ENCODE measurements at regions not wholly inside any gene's neighbourhood (a gene's known extent, or its start where the extent isn't known, plus 50 kb on each side); places are given as distances from the start of the nearest gene placed in this dataset.
A peak's percentile ranks its signal among the peaks of the same experiment; 100 is the strongest.

- no peaks in the 10 kb centered on the region for H3K36me3 ChIP-seq (ENCODE audit: control insufficient read depth, insufficient read depth, low read length, severe bottlenecking)
- H3K4me3 ChIP-seq (ENCODE audit: low read length), result no peak overlapping the region
- H3K9ac ChIP-seq (ENCODE audit: low read length), result no peak overlapping the region
- peaks cover 17% of the 10 kb centered on the region for H3K4me1 ChIP-seq (ENCODE audit: control insufficient read depth, insufficient read depth, low read length)
- H3K27me3 ChIP-seq (replicated peaks; ENCODE audit: control insufficient read depth, insufficient read depth, low read length), result no peaks in the 10 kb centered on the region
- DNase-seq (ENCODE audit: low read depth), result no peak
- no peaks in the 10 kb centered on the region for H3K9me3 ChIP-seq (ENCODE audit: control insufficient read depth, low read length)
These were observed 133.9 kb upstream of the UBASH3B start for GRCh38 chr11:122521626-122522025.

GRCh38 chr11:122517403-122518379, 137.8 kb upstream of the UBASH3B start:
- Histone ChIP-seq H3K36me3 (ENCODE audit: control insufficient read depth, insufficient read depth, low read length, severe bottlenecking) (no peaks in the 10 kb centered on the region), H3K9ac (ENCODE audit: low read length) (no peak overlapping the region), H3K4me1 (ENCODE audit: control insufficient read depth, insufficient read depth, low read length) (peaks cover 14% of the 10 kb centered on the region), H3K9me3 (ENCODE audit: control insufficient read depth, low read length) (no peaks in the 10 kb centered on the region), H3K27me3 (replicated peaks; ENCODE audit: control insufficient read depth, insufficient read depth, low read length) (peaks cover 3% of the 10 kb centered on the region), H3K4me3 (ENCODE audit: low read length) (no peak overlapping the region)
- DNase-seq (ENCODE audit: low read depth), result peak; percentile 51

GRCh38 chr11:122516686-122517085, 138.8 kb upstream of the UBASH3B start:
- H3K9me3 ChIP-seq (ENCODE audit: control insufficient read depth, low read length), result no peaks in the 10 kb centered on the region
- peak; percentile 16 for DNase-seq (ENCODE audit: low read depth)
- H3K9ac ChIP-seq (ENCODE audit: low read length), result no peak overlapping the region
- H3K27me3 ChIP-seq (replicated peaks; ENCODE audit: control insufficient read depth, insufficient read depth, low read length), result peaks cover 3% of the 10 kb centered on the region
- no peak overlapping the region for H3K4me3 ChIP-seq (ENCODE audit: low read length)
- H3K36me3 ChIP-seq (ENCODE audit: control insufficient read depth, insufficient read depth, low read length, severe bottlenecking), result no peaks in the 10 kb centered on the region
- peaks cover 14% of the 10 kb centered on the region for H3K4me1 ChIP-seq (ENCODE audit: control insufficient read depth, insufficient read depth, low read length)

DNA sequence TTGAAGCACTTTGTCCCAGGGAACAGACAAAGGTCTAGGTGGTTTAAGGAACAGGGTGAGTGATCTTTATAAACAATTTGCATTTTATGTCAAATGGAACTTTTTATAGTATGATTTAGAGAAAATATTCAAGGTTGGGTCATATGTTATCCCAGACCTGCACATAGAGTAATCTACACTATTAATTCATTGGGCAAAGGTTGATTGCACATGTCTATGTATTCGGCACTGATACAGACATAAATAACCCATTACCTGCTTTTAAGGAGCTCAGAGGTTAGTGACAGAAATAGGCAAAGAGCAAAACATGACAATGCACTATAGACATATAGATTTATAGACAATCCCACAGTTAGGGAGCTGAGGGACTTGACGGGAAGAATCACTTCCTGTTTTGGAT, 141.5 kb upstream of the UBASH3B start:
- DNase-seq (ENCODE audit: low read depth), result no peak
- H3K36me3 ChIP-seq (ENCODE audit: control insufficient read depth, insufficient read depth, low read length, severe bottlenecking), result no peaks in the 10 kb centered on the region
- H3K4me3 ChIP-seq (ENCODE audit: low read length), result no peak overlapping the region
- H3K27me3 ChIP-seq (replicated peaks; ENCODE audit: control insufficient read depth, insufficient read depth, low read length), result peaks cover 3% of the 10 kb centered on the region
- no peak overlapping the region for H3K9ac ChIP-seq (ENCODE audit: low read length)
- H3K4me1 ChIP-seq (ENCODE audit: control insufficient read depth, insufficient read depth, low read length), result peaks cover 14% of the 10 kb centered on the region
- no peaks in the 10 kb centered on the region for H3K9me3 ChIP-seq (ENCODE audit: control insufficient read depth, low read length)

GRCh38 chr11:122513328-122513727, 142.2 kb upstream of the UBASH3B start:
- peaks cover 14% of the 10 kb centered on the region for H3K4me1 ChIP-seq (ENCODE audit: control insufficient read depth, insufficient read depth, low read length)
- H3K9me3 ChIP-seq (ENCODE audit: control insufficient read depth, low read length), result no peaks in the 10 kb centered on the region
- peaks cover 3% of the 10 kb centered on the region for H3K27me3 ChIP-seq (replicated peaks; ENCODE audit: control insufficient read depth, insufficient read depth, low read length)
- H3K4me3 ChIP-seq (ENCODE audit: low read length), result no peak overlapping the region
- H3K36me3 ChIP-seq (ENCODE audit: control insufficient read depth, insufficient read depth, low read length, severe bottlenecking), result no peaks in the 10 kb centered on the region
- no peak for DNase-seq (ENCODE audit: low read depth)
- H3K9ac ChIP-seq (ENCODE audit: low read length), result no peak overlapping the region

DNA sequence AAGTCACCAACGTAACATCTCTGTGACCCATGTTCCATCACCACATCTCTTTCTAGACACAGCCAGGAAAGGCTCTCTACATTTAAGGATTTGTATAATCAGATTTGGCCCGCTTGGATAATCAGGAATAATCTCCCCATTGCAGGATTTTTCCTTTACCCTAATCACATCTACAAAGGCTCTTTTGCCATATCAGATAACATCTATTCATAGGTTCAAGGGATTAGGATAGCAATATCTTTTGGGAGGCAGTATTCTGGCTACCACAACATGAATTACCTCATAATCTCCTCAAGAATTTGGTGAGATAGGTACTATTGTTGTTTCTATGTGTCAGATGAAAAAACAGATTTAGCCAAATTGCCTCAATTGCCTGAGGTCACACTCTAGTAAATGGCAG, 142.8 kb upstream of the UBASH3B start:
- peaks cover 11% of the 10 kb centered on the region for H3K4me1 ChIP-seq (ENCODE audit: control insufficient read depth, insufficient read depth, low read length)
- DNase-seq (ENCODE audit: low read depth), result no peak
- H3K9me3 ChIP-seq (ENCODE audit: control insufficient read depth, low read length), result no peaks in the 10 kb centered on the region
- H3K4me3 ChIP-seq (ENCODE audit: low read length), result no peak overlapping the region
- H3K27me3 ChIP-seq (replicated peaks; ENCODE audit: control insufficient read depth, insufficient read depth, low read length), result peaks cover 3% of the 10 kb centered on the region
- H3K36me3 ChIP-seq (ENCODE audit: control insufficient read depth, insufficient read depth, low read length, severe bottlenecking), result no peaks in the 10 kb centered on the region
- H3K9ac ChIP-seq (ENCODE audit: low read length), result no peak overlapping the region

DNA sequence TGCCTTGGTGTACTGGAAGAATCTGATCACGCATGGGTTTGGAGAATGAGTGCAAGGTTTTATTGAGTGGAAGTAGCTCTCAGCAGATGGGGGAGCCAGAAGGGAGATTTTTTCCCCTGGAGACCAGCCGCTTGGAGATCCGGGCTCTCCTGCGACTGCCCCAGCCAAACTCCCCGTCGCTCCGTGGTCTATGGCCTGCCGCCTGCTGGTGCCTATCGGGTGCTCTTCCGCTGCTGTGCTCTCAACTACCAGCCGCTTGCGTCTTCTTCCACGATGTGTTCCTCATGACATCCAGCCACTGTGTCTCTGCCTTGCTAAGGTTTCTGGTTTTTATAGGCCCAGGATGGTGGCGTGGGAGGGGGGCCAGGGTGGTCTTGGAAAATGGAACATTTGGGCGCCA, 145.6 kb upstream of the UBASH3B start:
- H3K9ac ChIP-seq (ENCODE audit: low read length), result no peak overlapping the region
- no peaks in the 10 kb centered on the region for H3K36me3 ChIP-seq (ENCODE audit: control insufficient read depth, insufficient read depth, low read length, severe bottlenecking)
- DNase-seq (ENCODE audit: low read depth), result no peak
- no peak overlapping the region for H3K4me3 ChIP-seq (ENCODE audit: low read length)
- no peaks in the 10 kb centered on the region for H3K27me3 ChIP-seq (replicated peaks; ENCODE audit: control insufficient read depth, insufficient read depth, low read length)
- peaks cover 7% of the 10 kb centered on the region for H3K4me1 ChIP-seq (ENCODE audit: control insufficient read depth, insufficient read depth, low read length)
- no peaks in the 10 kb centered on the region for H3K9me3 ChIP-seq (ENCODE audit: control insufficient read depth, low read length)

DNA sequence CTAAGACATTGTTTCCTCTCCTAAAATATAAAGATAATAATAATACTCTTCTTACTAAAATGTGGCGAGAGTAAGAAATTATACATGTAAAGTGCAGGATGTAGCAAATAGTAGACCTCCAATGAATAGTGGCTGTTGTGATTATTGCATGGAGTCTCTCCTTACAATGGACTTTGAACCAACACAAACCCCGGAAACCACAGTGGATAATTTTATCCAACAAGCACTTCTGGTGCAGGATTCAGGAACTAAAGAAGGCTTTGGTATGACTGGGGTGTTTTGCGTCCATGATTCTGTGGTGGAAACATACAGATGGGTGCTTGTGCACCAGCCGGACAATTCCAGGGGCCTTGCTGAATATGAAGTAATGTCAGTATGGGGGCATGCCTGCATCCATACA, 146.4 kb upstream of the UBASH3B start:
- H3K4me1 ChIP-seq (ENCODE audit: control insufficient read depth, insufficient read depth, low read length), result peaks cover 7% of the 10 kb centered on the region
- DNase-seq (ENCODE audit: low read depth), result no peak

GRCh38 chr11:122505304-122506006, 150.1 kb upstream of the UBASH3B start:
- Histone ChIP-seq H3K9ac (ENCODE audit: low read length) (peak overlapping the region; percentile 50), H3K9me3 (ENCODE audit: control insufficient read depth, low read length) (no peaks in the 10 kb centered on the region), H3K36me3 (ENCODE audit: control insufficient read depth, insufficient read depth, low read length, severe bottlenecking) (no peaks in the 10 kb centered on the region), H3K4me1 (ENCODE audit: control insufficient read depth, insufficient read depth, low read length) (peaks cover 7% of the 10 kb centered on the region), H3K4me3 (ENCODE audit: low read length) (no peak overlapping the region), H3K27me3 (replicated peaks; ENCODE audit: control insufficient read depth, insufficient read depth, low read length) (no peaks in the 10 kb centered on the region)
- peak; percentile 97 for DNase-seq (ENCODE audit: low read depth)

More for the DNA sequence above, 146.4 kb upstream of the UBASH3B start:
- H3K36me3 ChIP-seq (ENCODE audit: control insufficient read depth, insufficient read depth, low read length, severe bottlenecking), result no peaks in the 10 kb centered on the region
- H3K27me3 ChIP-seq (replicated peaks; ENCODE audit: control insufficient read depth, insufficient read depth, low read length), result no peaks in the 10 kb centered on the region
- no peaks in the 10 kb centered on the region for H3K9me3 ChIP-seq (ENCODE audit: control insufficient read depth, low read length)
- no peak overlapping the region for H3K9ac ChIP-seq (ENCODE audit: low read length)
- no peak overlapping the region for H3K4me3 ChIP-seq (ENCODE audit: low read length)

- Histone ChIP-seq H3K4me3 (ENCODE audit: low read length) (no peak overlapping the region), H3K4me1 (ENCODE audit: control insufficient read depth, insufficient read depth, low read length) (peaks cover 5% of the 10 kb centered on the region), H3K27me3 (replicated peaks; ENCODE audit: control insufficient read depth, insufficient read depth, low read length) (no peaks in the 10 kb centered on the region), H3K36me3 (ENCODE audit: control insufficient read depth, insufficient read depth, low read length, severe bottlenecking) (no peaks in the 10 kb centered on the region), H3K9ac (ENCODE audit: low read length) (no peak overlapping the region), H3K9me3 (ENCODE audit: control insufficient read depth, low read length) (no peaks in the 10 kb centered on the region)
- peak; percentile 81 for DNase-seq (ENCODE audit: low read depth)
These were observed 161.3 kb upstream of the UBASH3B start for GRCh38 chr11:122494221-122494620.

- peak; percentile 56 for DNase-seq (ENCODE audit: low read depth)
- peaks cover 5% of the 10 kb centered on the region for H3K4me1 ChIP-seq (ENCODE audit: control insufficient read depth, insufficient read depth, low read length)
- no peak overlapping the region for H3K9ac ChIP-seq (ENCODE audit: low read length)
These were observed 164.0 kb upstream of the UBASH3B start for GRCh38 chr11:122491509-122491908.

More at GRCh38 chr11:122491509-122491908, 164.0 kb upstream of the UBASH3B start:
- no peaks in the 10 kb centered on the region for H3K27me3 ChIP-seq (replicated peaks; ENCODE audit: control insufficient read depth, insufficient read depth, low read length)
- no peaks in the 10 kb centered on the region for H3K9me3 ChIP-seq (ENCODE audit: control insufficient read depth, low read length)
- peak overlapping the region; percentile 32 for H3K4me3 ChIP-seq (ENCODE audit: low read length)
- H3K36me3 ChIP-seq (ENCODE audit: control insufficient read depth, insufficient read depth, low read length, severe bottlenecking), result no peaks in the 10 kb centered on the region

All from adipocyte (in vitro differentiated cells).